GM10266 (cell line): ENCODE measurements at regions not wholly inside any gene's neighbourhood (a gene's known extent, or its start where the extent isn't known, plus 50 kb on each side); places are given as distances from the start of the nearest gene placed in this dataset.

Experiments used
- DNase-seq: peaks from one replicate; pipeline ENCODE4 v3.0.0; 2012; ENCODE audit errors: extremely low spot score
- CTCF ChIP-seq: IDR thresholded peaks from 2 replicates; pipeline ENCODE4 v1.5.1; 2012; ENCODE audit warnings: mild to moderate bottlenecking, low read depth; ENCODE audit not compliant: control insufficient read depth, insufficient read depth; ENCODE audit errors: missing control alignments

DNA sequence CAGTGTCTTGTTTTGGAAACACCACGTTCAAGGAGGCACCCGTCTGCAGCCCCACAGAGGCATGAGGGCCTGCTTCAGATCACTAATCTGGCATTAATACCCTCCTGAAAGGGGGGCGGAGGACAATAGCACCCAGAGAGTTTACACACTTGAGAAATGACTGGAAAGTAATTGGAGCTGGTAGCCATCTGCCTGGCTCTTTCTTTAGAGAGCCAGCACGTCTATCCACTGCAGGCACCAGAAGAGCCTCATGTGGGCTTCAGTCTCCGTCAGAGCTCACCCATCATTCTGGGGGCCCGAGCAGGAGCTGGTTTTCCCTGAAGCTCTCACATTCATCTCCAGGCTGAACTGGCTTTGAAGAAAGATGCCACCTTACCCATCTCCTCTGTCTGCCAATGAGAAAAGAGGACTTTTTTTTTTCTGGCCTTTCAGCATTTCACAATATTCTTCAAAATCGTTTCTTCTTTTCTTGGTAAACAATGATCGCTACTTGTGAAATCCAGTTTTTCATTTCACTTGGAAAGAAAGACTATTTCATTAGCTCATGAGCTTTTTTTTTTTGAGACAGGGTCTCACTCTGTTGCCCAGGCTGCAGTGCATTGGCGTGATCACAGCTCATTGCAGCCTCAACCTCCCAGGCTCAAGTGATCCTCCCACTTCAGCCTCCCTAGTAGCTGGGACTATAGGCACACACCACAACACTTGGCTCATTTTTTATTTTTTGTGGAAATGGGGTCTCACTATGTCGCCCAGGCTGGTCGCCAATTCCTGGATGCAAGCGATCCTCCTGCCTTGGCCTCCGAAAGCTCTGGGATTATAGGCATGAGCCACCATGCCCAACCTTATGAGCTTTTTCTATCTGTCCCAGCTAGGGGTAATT is 124.7 kb upstream of the ZNF217 start:
- no peak for DNase-seq
- TF ChIP-seq CTCF = no peak

- DNase-seq = no peak
- TF ChIP-seq CTCF = no peak
Measured at GRCh38 chr20:53716395-53716794, 122.8 kb upstream of the ZNF217 start.

DNA sequence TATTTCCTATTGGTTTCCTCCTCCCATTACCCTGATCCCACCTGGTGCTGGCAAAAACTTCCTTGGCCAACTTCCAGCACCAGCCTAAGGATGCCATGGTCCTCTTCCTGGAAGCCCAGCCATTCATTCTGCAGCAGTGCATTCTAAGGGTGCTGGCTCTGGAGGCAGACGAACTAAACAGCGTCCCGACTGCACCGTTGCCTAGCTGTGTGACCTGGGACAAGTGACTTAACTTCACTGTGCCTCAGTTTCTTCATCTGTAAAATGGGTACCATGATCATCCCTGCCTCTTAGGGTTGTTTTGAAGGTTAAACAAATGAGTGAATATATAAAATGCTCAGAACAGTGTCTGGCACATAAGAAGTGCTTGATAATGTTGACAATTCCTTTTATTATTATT is 120.9 kb upstream of the ZNF217 start:
- TF ChIP-seq CTCF = no peak

GRCh38 chr20:53713328-53714056 is 119.9 kb upstream of the ZNF217 start:
- TF ChIP-seq CTCF = no peak
- DNase-seq = no peak

More for the DNA sequence above, 120.9 kb upstream of the ZNF217 start:
- no peak for DNase-seq

DNA sequence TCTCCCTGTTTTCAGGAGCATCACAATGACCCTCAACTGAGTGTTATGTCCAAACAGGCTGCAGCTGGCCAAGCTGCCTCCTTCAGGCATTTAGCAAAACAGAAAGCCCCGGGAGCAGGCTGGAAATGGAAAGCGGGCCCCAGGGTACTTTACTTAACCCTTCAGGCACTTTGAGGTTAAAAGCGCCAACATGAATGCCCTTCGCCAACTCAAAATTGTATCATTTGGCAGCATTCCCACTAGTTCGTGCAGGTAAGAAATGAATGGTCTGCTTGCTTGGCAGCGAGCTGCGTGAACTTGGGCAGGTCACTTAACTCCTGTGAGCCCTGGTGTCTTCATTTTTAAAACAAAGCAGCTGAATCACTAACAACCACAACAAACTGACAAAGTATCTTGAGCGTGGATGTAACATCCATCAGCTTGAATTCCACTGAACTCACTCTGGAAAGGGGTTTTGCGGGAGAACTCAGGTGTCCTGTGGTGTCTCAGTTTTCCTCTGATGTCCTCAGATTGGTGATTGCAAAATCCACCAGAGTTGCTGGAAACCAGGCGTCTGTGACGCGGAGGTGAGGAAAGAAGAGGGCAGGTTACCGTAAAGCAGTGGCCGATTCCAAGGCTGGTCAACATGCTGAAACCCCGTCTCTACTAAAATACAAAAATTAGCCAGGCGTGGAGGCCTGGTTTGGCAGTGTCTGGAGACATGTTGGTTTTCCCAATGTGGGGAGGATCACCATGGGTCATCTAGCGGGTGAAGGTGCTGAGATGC is 118.8 kb upstream of the ZNF217 start:
- no peak for TF ChIP-seq CTCF

GRCh38 chr20:53711333-53712211 is 117.9 kb upstream of the ZNF217 start:
- TF ChIP-seq CTCF = no peak
- no peak for DNase-seq

More for the DNA sequence above, 118.8 kb upstream of the ZNF217 start:
- DNase-seq = no peak
